ENCODE measurements at regions not wholly inside any gene's neighbourhood (a gene's known extent, or its start where the extent isn't known, plus 50 kb on each side); places are given as distances from the start of the nearest gene placed in this dataset.

- TF ChIP-seq POU6F1 (CRISPR knock-in tag; IDR thresholded peaks at IDR 0.05; ENCODE audit: borderline replicate concordance, low read depth) (no peak), ZNF70 (CRISPR knock-in tag; IDR thresholded peaks at IDR 0.05) (no peak), PPARA (CRISPR knock-in tag; IDR thresholded peaks at IDR 0.05; ENCODE audit: borderline replicate concordance) (no peak), GLIS3 (CRISPR knock-in tag; IDR thresholded peaks at IDR 0.05) (no peak), SNAI2 (CRISPR knock-in tag; IDR thresholded peaks at IDR 0.05) (no peak), TOX (CRISPR knock-in tag; IDR thresholded peaks at IDR 0.05; ENCODE audit: borderline replicate concordance) (no peak), ZFP30 (CRISPR knock-in tag; IDR thresholded peaks at IDR 0.05) (no peak), BACH2 (CRISPR knock-in tag; IDR thresholded peaks at IDR 0.05; ENCODE audit: borderline replicate concordance) (no peak), CREB5 (CRISPR knock-in tag; IDR thresholded peaks at IDR 0.05; ENCODE audit: low read depth) (no peak), ESRRG (CRISPR knock-in tag; IDR thresholded peaks at IDR 0.05) (no peak), ZC3H10 (CRISPR knock-in tag; IDR thresholded peaks at IDR 0.05) (no peak), TCF4 (CRISPR knock-in tag; IDR thresholded peaks at IDR 0.05; ENCODE audit: borderline replicate concordance) (no peak), ZFP3 (CRISPR knock-in tag; IDR thresholded peaks at IDR 0.05) (no peak), OSR1 (CRISPR knock-in tag; IDR thresholded peaks at IDR 0.05) (no peak)
- TF ChIP-seq, protein P1, sequence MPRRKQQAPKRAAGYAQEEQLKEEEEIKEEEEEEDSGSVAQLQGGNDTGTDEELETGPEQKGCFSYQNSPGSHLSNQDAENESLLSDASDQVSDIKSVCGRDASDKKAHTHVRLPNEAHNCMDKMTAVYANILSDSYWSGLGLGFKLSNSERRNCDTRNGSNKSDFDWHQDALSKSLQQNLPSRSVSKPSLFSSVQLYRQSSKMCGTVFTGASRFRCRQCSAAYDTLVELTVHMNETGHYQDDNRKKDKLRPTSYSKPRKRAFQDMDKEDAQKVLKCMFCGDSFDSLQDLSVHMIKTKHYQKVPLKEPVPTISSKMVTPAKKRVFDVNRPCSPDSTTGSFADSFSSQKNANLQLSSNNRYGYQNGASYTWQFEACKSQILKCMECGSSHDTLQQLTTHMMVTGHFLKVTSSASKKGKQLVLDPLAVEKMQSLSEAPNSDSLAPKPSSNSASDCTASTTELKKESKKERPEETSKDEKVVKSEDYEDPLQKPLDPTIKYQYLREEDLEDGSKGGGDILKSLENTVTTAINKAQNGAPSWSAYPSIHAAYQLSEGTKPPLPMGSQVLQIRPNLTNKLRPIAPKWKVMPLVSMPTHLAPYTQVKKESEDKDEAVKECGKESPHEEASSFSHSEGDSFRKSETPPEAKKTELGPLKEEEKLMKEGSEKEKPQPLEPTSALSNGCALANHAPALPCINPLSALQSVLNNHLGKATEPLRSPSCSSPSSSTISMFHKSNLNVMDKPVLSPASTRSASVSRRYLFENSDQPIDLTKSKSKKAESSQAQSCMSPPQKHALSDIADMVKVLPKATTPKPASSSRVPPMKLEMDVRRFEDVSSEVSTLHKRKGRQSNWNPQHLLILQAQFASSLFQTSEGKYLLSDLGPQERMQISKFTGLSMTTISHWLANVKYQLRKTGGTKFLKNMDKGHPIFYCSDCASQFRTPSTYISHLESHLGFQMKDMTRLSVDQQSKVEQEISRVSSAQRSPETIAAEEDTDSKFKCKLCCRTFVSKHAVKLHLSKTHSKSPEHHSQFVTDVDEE (CRISPR knock-in tag; IDR thresholded peaks at IDR 0.05), result no peak
- TF ChIP-seq, protein P2, sequence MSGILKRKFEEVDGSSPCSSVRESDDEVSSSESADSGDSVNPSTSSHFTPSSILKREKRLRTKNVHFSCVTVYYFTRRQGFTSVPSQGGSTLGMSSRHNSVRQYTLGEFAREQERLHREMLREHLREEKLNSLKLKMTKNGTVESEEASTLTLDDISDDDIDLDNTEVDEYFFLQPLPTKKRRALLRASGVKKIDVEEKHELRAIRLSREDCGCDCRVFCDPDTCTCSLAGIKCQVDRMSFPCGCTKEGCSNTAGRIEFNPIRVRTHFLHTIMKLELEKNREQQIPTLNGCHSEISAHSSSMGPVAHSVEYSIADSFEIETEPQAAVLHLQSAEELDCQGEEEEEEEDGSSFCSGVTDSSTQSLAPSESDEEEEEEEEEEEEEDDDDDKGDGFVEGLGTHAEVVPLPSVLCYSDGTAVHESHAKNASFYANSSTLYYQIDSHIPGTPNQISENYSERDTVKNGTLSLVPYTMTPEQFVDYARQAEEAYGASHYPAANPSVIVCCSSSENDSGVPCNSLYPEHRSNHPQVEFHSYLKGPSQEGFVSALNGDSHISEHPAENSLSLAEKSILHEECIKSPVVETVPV (CRISPR knock-in tag; IDR thresholded peaks at IDR 0.05), result no peak
- TF ChIP-seq, protein P3, sequence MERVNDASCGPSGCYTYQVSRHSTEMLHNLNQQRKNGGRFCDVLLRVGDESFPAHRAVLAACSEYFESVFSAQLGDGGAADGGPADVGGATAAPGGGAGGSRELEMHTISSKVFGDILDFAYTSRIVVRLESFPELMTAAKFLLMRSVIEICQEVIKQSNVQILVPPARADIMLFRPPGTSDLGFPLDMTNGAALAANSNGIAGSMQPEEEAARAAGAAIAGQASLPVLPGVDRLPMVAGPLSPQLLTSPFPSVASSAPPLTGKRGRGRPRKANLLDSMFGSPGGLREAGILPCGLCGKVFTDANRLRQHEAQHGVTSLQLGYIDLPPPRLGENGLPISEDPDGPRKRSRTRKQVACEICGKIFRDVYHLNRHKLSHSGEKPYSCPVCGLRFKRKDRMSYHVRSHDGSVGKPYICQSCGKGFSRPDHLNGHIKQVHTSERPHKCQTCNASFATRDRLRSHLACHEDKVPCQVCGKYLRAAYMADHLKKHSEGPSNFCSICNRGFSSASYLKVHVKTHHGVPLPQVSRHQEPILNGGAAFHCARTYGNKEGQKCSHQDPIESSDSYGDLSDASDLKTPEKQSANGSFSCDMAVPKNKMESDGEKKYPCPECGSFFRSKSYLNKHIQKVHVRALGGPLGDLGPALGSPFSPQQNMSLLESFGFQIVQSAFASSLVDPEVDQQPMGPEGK (CRISPR knock-in tag; IDR thresholded peaks at IDR 0.05; ENCODE audit: borderline replicate concordance), result no peak
- ATAC-seq, result no peak
Measured at GRCh38 chrX:42846741-42847140, 68.8 kb upstream of the PPP1R2C start.

- TF ChIP-seq ZNF70 (CRISPR knock-in tag; IDR thresholded peaks at IDR 0.05) (no peak), TOX (CRISPR knock-in tag; IDR thresholded peaks at IDR 0.05; ENCODE audit: borderline replicate concordance) (no peak), TCF4 (CRISPR knock-in tag; IDR thresholded peaks at IDR 0.05; ENCODE audit: borderline replicate concordance) (no peak), ZC3H10 (CRISPR knock-in tag; IDR thresholded peaks at IDR 0.05) (no peak), ISL1 (CRISPR knock-in tag; IDR thresholded peaks at IDR 0.05) (no peak), ARNTL (CRISPR knock-in tag; IDR thresholded peaks at IDR 0.05; ENCODE audit: borderline replicate concordance, low read depth) (no peak), ZFP30 (CRISPR knock-in tag; IDR thresholded peaks at IDR 0.05) (no peak), OSR1 (CRISPR knock-in tag; IDR thresholded peaks at IDR 0.05) (no peak), PPARA (CRISPR knock-in tag; IDR thresholded peaks at IDR 0.05; ENCODE audit: borderline replicate concordance) (no peak), ESRRG (CRISPR knock-in tag; IDR thresholded peaks at IDR 0.05) (no peak), CSDC2 (CRISPR knock-in tag; IDR thresholded peaks at IDR 0.05) (no peak), GLIS3 (CRISPR knock-in tag; IDR thresholded peaks at IDR 0.05) (no peak), RARB (CRISPR knock-in tag; IDR thresholded peaks at IDR 0.05) (no peak)
- TF ChIP-seq, protein P1 (CRISPR knock-in tag; IDR thresholded peaks at IDR 0.05), result no peak
- no peak for ATAC-seq
Measured at GRCh38 chrX:42855259-42855658, 77.3 kb upstream of the PPP1R2C start.
